NCI-H2196 (cell line): ENCODE measurements at regions not wholly inside any gene's neighbourhood (a gene's known extent, or its start where the extent isn't known, plus 50 kb on each side); places are given as distances from the start of the nearest gene placed in this dataset.
"Not testable (repeated sequence)": the region's sequence is repeated elsewhere in the genome, so short reads cannot be mapped to it uniquely, and the experiment has no call there.

Experiments used
- DNase-seq: peaks from one replicate; lab custom pipeline; 2025; ENCODE audit not compliant: unreplicated experiment; lab: John Stamatoyannopoulos, UW

GRCh38 chr18:39464006-39464405 lies 1898.4 kb upstream of the CELF4 start:
- DNase-seq, result no peak

GRCh38 chr18:39462436-39462835 lies 1896.8 kb upstream of the CELF4 start:
- no peak for DNase-seq

- no peak for DNase-seq
These were observed 1894.5 kb upstream of the CELF4 start for GRCh38 chr18:39460136-39460535.

DNA sequence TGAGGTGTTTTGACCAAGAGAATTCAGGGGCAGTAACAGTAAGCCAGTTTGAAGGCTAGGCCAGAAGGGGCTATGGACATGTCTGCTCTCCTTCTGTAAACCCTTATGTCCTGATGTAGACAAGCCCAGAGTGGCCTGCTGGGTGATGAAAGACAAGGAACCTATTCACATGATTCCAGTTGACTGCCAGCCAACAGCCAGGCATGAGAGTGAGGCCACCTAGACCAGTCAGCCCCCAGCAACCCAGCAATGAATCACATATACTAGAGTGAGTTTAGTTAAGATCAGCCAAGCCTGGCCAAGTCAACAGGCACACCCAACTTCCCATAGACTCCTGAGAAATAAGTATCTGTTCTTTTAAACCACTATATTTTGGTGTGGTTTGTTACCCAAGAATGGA lies 1889.7 kb upstream of the CELF4 start:
- DNase-seq, result peak; percentile 70

- DNase-seq, result no peak
These were observed 1889.3 kb upstream of the CELF4 start for GRCh38 chr18:39454866-39455265.

GRCh38 chr18:39453882-39454281 lies 1888.3 kb upstream of the CELF4 start:
- DNase-seq, result peak; percentile 53

- no peak for DNase-seq
These were observed 1887.8 kb upstream of the CELF4 start for GRCh38 chr18:39453356-39453755.

- DNase-seq, result no peak
These were observed 1885.4 kb upstream of the CELF4 start for GRCh38 chr18:39450958-39451357.

DNA sequence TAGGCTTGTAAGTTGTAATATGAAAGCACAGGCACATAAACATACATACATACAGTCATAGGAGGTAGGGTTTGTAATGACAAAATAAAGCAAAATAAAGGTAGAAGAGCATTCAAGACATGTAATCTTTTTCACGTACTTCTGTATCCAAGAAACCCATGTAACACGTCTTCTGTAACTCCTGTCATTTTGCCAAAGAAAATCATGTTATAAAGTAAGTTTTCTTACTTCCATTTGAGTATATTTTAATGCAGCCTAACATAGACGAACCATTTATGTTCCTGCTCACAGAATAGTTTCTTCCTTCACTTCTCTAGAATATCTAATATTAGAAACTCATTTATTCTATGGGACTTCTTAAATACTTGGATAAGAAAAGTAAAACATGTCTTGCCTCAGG lies 1884.0 kb upstream of the CELF4 start:
- DNase-seq, result no peak

DNA sequence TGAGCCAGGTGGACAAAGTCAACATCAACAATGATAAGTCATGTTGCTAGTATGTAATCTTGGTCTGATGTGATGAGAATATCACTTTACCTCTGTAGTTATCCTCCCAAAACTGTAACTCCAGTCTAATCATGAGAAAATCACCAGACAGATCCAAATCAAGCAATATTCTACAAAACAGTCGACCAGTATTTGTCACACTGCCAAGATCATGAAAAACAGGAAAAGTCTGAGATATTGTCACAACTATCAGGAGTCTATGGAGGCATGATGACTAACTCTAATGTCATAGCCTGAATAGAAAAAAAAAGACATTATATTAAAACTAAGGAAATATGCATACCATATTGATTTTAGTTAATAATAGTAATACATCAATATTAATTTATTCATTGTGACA lies 1883.3 kb upstream of the CELF4 start:
- no peak for DNase-seq

GRCh38 chr18:39444957-39445356 lies 1879.4 kb upstream of the CELF4 start:
- not testable (repeated sequence) for DNase-seq

- no peak for DNase-seq
These were observed 1876.0 kb upstream of the CELF4 start for GRCh38 chr18:39441648-39442047.

DNA sequence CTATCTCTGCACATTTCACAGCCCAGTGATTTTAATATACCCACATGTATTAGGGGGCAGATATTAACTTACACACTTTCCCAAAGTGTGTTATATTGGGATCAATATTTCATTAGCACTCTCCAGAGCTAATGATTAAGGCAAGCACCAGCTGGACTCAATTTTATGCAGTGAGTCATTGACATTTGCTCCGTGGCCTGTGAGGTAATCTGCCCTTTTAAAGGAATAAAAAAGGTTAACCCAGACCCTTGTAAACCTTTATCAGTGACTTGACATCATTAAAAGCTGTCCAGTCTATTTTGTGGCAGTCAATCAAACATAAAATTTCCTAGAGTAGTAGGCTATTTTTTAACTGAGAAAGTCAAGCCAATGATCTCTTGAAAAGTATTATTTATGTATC lies 1870.4 kb upstream of the CELF4 start:
- no peak for DNase-seq

DNA sequence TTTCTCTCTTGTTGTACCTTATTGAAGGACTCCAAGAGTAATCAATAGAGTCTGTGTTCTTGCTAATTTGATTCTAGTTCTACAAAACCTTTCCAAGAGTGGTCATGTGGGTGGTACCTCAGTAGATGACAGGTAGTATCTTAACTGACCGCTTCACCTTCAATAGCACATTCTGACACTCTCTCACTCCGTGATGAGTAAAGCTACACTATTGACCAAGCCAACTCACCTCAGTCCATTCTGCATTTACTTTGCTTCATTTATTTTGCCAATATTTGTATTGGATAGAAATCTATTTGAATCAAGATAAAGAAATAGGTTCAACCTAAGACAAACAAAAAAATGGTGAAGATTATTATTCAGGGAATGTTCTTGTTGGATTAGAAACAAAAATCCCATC lies 1869.6 kb upstream of the CELF4 start:
- no peak for DNase-seq

DNA sequence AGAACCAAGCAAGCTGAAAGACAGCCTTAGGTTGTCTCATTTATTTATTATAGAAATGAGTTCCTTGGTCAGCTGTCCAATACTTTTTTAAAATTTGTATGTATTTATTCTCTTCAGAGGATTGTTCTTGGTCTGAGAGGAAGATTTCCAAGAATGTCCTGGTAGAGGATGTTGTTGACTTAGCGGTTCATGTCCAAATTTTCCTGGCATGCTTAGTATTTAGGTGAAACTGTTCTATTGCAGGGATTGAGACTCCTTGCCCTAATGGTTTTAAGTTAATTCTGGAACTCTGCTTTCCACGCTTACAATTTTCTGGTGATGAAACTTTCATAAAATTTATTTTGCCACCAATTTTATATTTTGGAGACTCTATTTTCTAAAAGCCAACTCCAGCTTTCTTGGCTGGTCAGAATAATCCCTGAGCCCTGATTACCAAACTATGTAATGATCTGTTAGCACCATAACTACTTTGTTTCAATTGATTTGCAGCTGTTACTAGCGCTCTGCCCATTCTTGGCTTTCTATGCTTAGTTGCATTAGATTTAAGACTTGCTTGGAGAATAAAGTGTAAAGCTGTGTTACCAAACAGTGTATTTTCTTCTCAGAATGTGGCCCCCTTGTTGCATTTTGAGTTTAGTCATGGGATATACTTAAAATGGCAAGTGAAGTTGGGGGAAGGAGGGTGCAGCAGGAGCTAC lies 1868.8 kb upstream of the CELF4 start:
- no peak for DNase-seq

- no peak for DNase-seq
These were observed 1859.7 kb upstream of the CELF4 start for GRCh38 chr18:39425172-39425850.

DNA sequence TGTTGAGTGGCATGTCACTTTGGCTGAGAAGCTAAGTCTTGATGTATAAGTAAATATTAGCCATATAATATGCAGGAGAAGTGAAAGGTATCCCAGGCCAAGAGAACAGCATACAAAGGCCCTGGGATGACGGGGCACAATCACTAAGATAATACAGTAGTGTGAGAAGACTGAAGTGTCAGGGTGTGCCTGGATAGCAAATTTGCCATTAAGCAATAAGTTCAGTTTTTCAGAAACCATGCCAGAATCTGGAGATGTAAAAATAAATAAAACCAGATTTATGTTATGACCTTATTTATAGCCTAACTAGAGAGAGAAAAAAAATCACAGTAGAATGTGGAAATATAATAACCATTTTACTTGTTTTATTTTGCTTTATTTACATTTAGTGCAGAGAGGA lies 1858.7 kb upstream of the CELF4 start:
- DNase-seq, result no peak

GRCh38 chr18:39421276-39421675 lies 1855.7 kb upstream of the CELF4 start:
- DNase-seq, result no peak

- no peak for DNase-seq
These were observed 1853.7 kb upstream of the CELF4 start for GRCh38 chr18:39419315-39419714.

DNA sequence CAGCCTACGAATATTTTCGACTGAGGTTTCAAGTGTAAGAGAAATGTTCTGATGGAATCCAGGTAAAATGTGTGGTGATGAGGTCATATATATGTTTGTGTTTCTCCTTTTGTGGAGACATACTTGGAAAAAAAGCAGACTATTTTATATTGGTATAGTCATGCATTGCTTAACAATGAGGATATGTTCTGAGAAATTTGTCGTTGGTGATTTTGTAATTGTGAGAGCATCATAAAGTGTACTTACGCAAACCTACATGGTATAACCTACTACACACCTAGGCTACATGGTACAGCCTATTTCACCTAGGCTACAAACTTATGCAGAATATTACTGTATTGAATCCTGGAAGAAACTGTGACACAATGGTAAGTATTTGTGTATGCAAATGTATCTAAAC lies 1849.9 kb upstream of the CELF4 start:
- no peak for DNase-seq

- no peak for DNase-seq
These were observed 1848.6 kb upstream of the CELF4 start for GRCh38 chr18:39414009-39414700.

DNA sequence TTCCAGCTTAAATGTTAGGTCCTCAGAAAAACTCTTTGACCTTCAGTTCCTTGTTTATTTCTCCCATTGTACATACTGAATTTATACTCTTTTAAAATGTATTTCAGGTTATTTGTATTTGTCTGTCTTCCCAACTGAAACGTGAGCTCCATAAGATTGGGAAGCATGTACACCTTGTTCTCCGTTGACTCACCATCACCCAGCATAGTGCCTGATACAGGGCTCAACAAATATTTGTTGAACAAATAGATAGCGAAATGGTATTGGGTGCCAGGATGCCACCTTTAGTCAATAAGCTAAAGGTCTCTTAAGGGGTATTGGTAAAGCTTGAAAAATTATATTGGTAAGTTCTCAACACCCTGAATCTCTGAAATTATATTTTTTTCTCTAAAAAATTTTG lies 1841.3 kb upstream of the CELF4 start:
- DNase-seq, result no peak
